A549 (cell line): ENCODE measurements at regions not wholly inside any gene's neighbourhood (a gene's known extent, or its start where the extent isn't known, plus 50 kb on each side); places are given as distances from the start of the nearest gene placed in this dataset.

Experiments
- ATAC-seq, 2 experiments: fragments of 200-7000 bp in 1 of 2; fragments of >200 bp in 1 of 2; cut with Nextera tagmentation in 1 of 2; cut with Tn5 transposase in 1 of 2; 3 replicates each; pipeline versions ENCODE4 v1.8.0 to v1.9.1; 2018 to 2020; ENCODE audit warnings: mild to moderate bottlenecking in 1 of 2, moderate library complexity in 1 of 2
- CTCF ChIA-PET: fragments of 300-600 bp; sonication (Branson Sonifier 250); formaldehyde crosslinking; extraction: SDS; loops from one replicate; lab custom pipeline; 2021; ENCODE audit warnings: antibody characterized with exemption, inconsistent platforms; lab: Yijun Ruan, JAX
- POLR2A ChIA-PET: fragments of 350-600 bp; formaldehyde crosslinking; extraction: SDS; loops from one replicate; lab custom pipeline; 2021; ENCODE audit warnings: antibody characterized with exemption, inconsistent platforms; lab: Yijun Ruan, JAX
- DNase-seq, 2 experiments: peaks; one replicate each; pipeline versions ENCODE4 v3.0.0 to v3.0.0-alpha.2; 2011 to 2016; ENCODE audit warnings: low read depth in 1 of 2, low spot score in 1 of 2
- FAIRE-seq: peaks from 2 replicates; lab custom pipeline; 2011; peaks lifted over from hg19 to GRCh38; lab: Jason Lieb, UNC
- H3K27ac ChIP-seq, 2 experiments: fragments of >200 bp; sonication (Bioruptor Twin); formaldehyde crosslinking; 3 replicates each; pipeline ENCODE4 v1.5.1; 2016 to 2017
- H3K4me1 ChIP-seq: fragments of >200 bp; sonication (Bioruptor Twin); formaldehyde crosslinking; 3 replicates; pipeline ENCODE4 v1.6.1; 2016
- H3K4me2 ChIP-seq: fragments of >200 bp; sonication (Bioruptor Twin); formaldehyde crosslinking; 3 replicates; pipeline ENCODE4 v1.6.1; 2016
- H3K4me3 ChIP-seq: fragments of >200 bp; sonication (Bioruptor Twin); formaldehyde crosslinking; 3 replicates; pipeline ENCODE4 v1.5.1; 2016
- H3K9me3 ChIP-seq: fragments of >200 bp; sonication (Bioruptor Twin); formaldehyde crosslinking; 3 replicates; pipeline ENCODE4 v1.6.1; 2016
- CBX2 ChIP-seq: fragments of 200-600 bp; sonication (generic); IDR thresholded peaks from 2 replicates; pipeline ENCODE4 v1.6.1; 2016; ENCODE audit warnings: low read depth, mild to moderate bottlenecking, borderline replicate concordance
- CBX8 ChIP-seq: fragments of 200-600 bp; sonication (generic); IDR thresholded peaks from 2 replicates; pipeline ENCODE4 v1.6.1; 2016
- CEBPB ChIP-seq, 2 experiments: fragments of >200 bp in 1 of 2; sonication (Bioruptor Twin) in 1 of 2; formaldehyde crosslinking in 1 of 2; IDR thresholded peaks; 2 replicates each; pipeline ENCODE4 v1.6.1; 2012 to 2016
- CHD2 ChIP-seq: fragments of 150-350 bp; IDR thresholded peaks from 2 replicates; pipeline ENCODE4 v1.6.1; 2014; ENCODE audit warnings: low read length; ENCODE audit not compliant: partially characterized antibody
- EHF ChIP-seq: fragments of 250-450 bp; sonication (Bioruptor Pico); IDR thresholded peaks from 2 replicates; pipeline ENCODE4 v1.5.0; 2020; ENCODE audit warnings: mild to moderate bottlenecking
- ELK1 ChIP-seq: fragments of 150-350 bp; IDR thresholded peaks from 2 replicates; pipeline ENCODE4 v1.6.1; 2014; ENCODE audit warnings: low read depth, mild to moderate bottlenecking, low read length
- ESRRA ChIP-seq: fragments of 150-350 bp; IDR thresholded peaks from 2 replicates; pipeline ENCODE4 v1.6.1; 2014; ENCODE audit warnings: mild to moderate bottlenecking, low read length, borderline replicate concordance
- FOSL2 ChIP-seq, 2 experiments: fragments of 450-650 bp in 1 of 2; fragments of >200 bp in 1 of 2; sonication (Bioruptor Twin) in 1 of 2; formaldehyde crosslinking; IDR thresholded peaks; 2 replicates each; pipeline versions ENCODE4 v1.5.0 to v1.6.1; 2016 to 2020; ENCODE audit warnings: mild to moderate bottlenecking in 1 of 2, moderate library complexity in 1 of 2
- FOXS1 ChIP-seq: fragments of 250-450 bp; sonication (Bioruptor Pico); IDR thresholded peaks from 2 replicates; pipeline ENCODE4 v1.5.0; 2020; ENCODE audit warnings: mild to moderate bottlenecking, moderate library complexity
- GATA3 ChIP-seq: IDR thresholded peaks from 2 replicates; pipeline ENCODE4 v1.6.1; 2012; ENCODE audit warnings: borderline replicate concordance
- HEYL ChIP-seq: fragments of 250-450 bp; sonication (Bioruptor Pico); IDR thresholded peaks from 2 replicates; pipeline ENCODE4 v1.8.0; 2021; ENCODE audit warnings: mild to moderate bottlenecking, moderate library complexity
- HOXB5 ChIP-seq: fragments of 250-450 bp; sonication (Bioruptor Pico); IDR thresholded peaks from 2 replicates; pipeline ENCODE4 v1.5.0; 2020; ENCODE audit warnings: mild to moderate bottlenecking, moderate library complexity
- JUNB ChIP-seq: fragments of >200 bp; sonication (Bioruptor Twin); formaldehyde crosslinking; IDR thresholded peaks from 2 replicates; pipeline ENCODE4 v1.6.1; 2016
- MYC ChIP-seq: IDR thresholded peaks from 2 replicates; pipeline ENCODE4 v1.6.1; 2012; ENCODE audit warnings: mild to moderate bottlenecking, inconsistent platforms, low read length, improper control_type of control experiment, borderline replicate concordance
- NR3C1 ChIP-seq: fragments of >200 bp; sonication (Bioruptor Twin); formaldehyde crosslinking; IDR thresholded peaks from 3 replicates; pipeline ENCODE4 v1.6.1; 2017
- PBX3 ChIP-seq: IDR thresholded peaks from 2 replicates; pipeline ENCODE4 v1.6.1; 2012
- POLR2AphosphoS2 ChIP-seq: conservative IDR thresholded peaks from 2 replicates; pipeline ENCODE4 v1.6.1; 2012; ENCODE audit warnings: low read length, improper control_type of control experiment, inconsistent platforms
- RCOR1 ChIP-seq: fragments of 150-350 bp; IDR thresholded peaks from 2 replicates; pipeline ENCODE4 v1.6.1; 2014; ENCODE audit warnings: antibody characterized with exemption, low read length, low read depth
- RFX5 ChIP-seq: fragments of 450-650 bp; IDR thresholded peaks from 2 replicates; pipeline ENCODE4 v1.7.1; 2014; ENCODE audit warnings: antibody characterized with exemption, mild to moderate bottlenecking, moderate library complexity
- RNF2 ChIP-seq: fragments of 200-600 bp; sonication (generic); IDR thresholded peaks from 2 replicates; pipeline ENCODE4 v1.6.1; 2016; ENCODE audit warnings: low read depth, mild to moderate bottlenecking, antibody characterized with exemption, moderate library complexity, borderline replicate concordance
- SMC3 ChIP-seq: fragments of >200 bp; sonication (Bioruptor Twin); formaldehyde crosslinking; IDR thresholded peaks from 3 replicates; pipeline ENCODE4 v1.6.1; 2018; ENCODE audit warnings: inconsistent platforms
- SREBF2 ChIP-seq: fragments of 450-650 bp; IDR thresholded peaks from 2 replicates; pipeline ENCODE4 v1.6.1; 2014; ENCODE audit warnings: mild to moderate bottlenecking, moderate library complexity
- TFCP2L1 ChIP-seq: fragments of 250-450 bp; sonication (Bioruptor Pico); IDR thresholded peaks from 2 replicates; pipeline ENCODE4 v1.5.0; 2021; ENCODE audit warnings: mild to moderate bottlenecking
- TP53 ChIP-seq: fragments of 250-450 bp; sonication (Bioruptor Pico); IDR thresholded peaks from 2 replicates; pipeline ENCODE4 v1.5.0; 2021; ENCODE audit warnings: mild to moderate bottlenecking, moderate library complexity
- ZSCAN20 ChIP-seq: fragments of 250-450 bp; sonication (Bioruptor Pico); IDR thresholded peaks from 2 replicates; pipeline ENCODE4 v1.8.0; 2022; ENCODE audit warnings: mild to moderate bottlenecking, moderate library complexity
- WGBS: methylation state at CpG from one replicate; pipeline ENCODE4 v1.1.6; 2017; ENCODE audit errors: missing lambda C conversion rate; 5-methylcytosine and 5-hydroxymethylcytosine counted together
- TF ChIP-seq, protein P1 (sequence below): fragments of 250-450 bp; sonication (Bioruptor Pico); IDR thresholded peaks from 2 replicates; pipeline ENCODE4 v1.5.0; 2020; ENCODE audit warnings: low read depth, mild to moderate bottlenecking, moderate library complexity
- TF ChIP-seq, protein P2 (sequence below): fragments of 250-450 bp; sonication (Bioruptor Pico); IDR thresholded peaks from 2 replicates; pipeline ENCODE4 v1.5.0; 2021; ENCODE audit warnings: mild to moderate bottlenecking, moderate library complexity, borderline replicate concordance
- TF ChIP-seq, protein P3 (sequence below): fragments of >200 bp; sonication (Bioruptor Twin); formaldehyde crosslinking; IDR thresholded peaks from 3 replicates; pipeline ENCODE4 v1.5.1; 2016

- ATAC-seq (no peak), DNase-seq (no peak), FAIRE-seq (no peak)
- H3K9me3 ChIP-seq: no peaks in the 10 kb centered on the region
- no peak overlapping the region for H3K4me3 ChIP-seq
- CTCF ChIA-PET: interaction anchor here (0.6 kb wide), 1 partner anchor 71 kb away, joined by 3 read pairs; no protein-coding TSS in a partner anchor
- POLR2A ChIA-PET: no interaction called here
- H3K27ac ChIP-seq: no peak overlapping the region
- TF ChIP-seq MYC (no peak), SMC3 (no peak), POLR2AphosphoS2 (no peak), CBX2 (no peak), EHF (CRISPR knock-in tag) (no peak), ZSCAN20 (CRISPR knock-in tag) (no peak), TP53 (CRISPR knock-in tag) (no peak), HEYL (CRISPR knock-in tag) (no peak), ELK1 (no peak), TFCP2L1 (CRISPR knock-in tag) (no peak), SREBF2 (no peak), ESRRA (no peak), CHD2 (no peak), RNF2 (no peak), FOXS1 (CRISPR knock-in tag) (no peak), RCOR1 (no peak), NR3C1 (no peak), CEBPB (IDR thresholded peaks at IDR 0.05) (no peak)
- TF ChIP-seq, protein P1, sequence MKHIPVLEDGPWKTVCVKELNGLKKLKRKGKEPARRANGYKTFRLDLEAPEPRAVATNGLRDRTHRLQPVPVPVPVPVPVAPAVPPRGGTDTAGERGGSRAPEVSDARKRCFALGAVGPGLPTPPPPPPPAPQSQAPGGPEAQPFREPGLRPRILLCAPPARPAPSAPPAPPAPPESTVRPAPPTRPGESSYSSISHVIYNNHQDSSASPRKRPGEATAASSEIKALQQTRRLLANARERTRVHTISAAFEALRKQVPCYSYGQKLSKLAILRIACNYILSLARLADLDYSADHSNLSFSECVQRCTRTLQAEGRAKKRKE (CRISPR knock-in tag): no peak
- H3K4me1 ChIP-seq: no peaks in the 10 kb centered on the region
- 40% methylated on average over 12 of the region's 12 CpGs for WGBS
- H3K4me2 ChIP-seq: no peak overlapping the region
Observed at GRCh38 chr14:94953541-94954260, 183.8 kb upstream of the GSC start.

DNA sequence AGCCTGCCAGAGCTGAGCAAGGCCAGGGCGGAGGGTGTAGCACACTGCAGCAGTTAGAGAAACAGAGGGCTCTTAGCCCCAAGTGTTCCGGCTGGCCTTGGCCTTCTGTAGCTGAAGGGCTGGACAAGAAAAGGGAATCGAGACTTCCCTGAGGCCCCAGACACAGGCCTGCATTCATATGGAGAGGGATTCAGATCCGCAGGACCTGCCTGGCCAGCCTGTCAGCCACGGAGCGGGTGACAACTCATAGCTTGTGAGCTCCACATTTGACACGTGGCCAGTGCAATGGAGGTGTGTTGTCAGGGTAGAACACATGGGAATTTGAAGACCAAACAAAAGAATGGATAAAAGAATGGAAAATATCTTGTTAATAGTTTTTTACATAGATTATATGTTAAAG is 182.2 kb upstream of the GSC start:
- Histone ChIP-seq H3K27ac (no peak overlapping the region), H3K4me2 (no peak overlapping the region), H3K4me3 (no peak overlapping the region), H3K9me3 (no peaks in the 10 kb centered on the region), H3K4me1 (no peaks in the 10 kb centered on the region)
- CTCF ChIA-PET: no interaction called here
- ATAC-seq (no peak), DNase-seq (no peak), FAIRE-seq (no peak)
- POLR2A ChIA-PET: no interaction called here
- TF ChIP-seq ELK1 (no peak), PBX3 (no peak), GATA3 (no peak), HOXB5 (CRISPR knock-in tag) (no peak), CBX8 (no peak), FOSL2 (IDR thresholded peaks at IDR 0.05) (no peak), FOSL2 (CRISPR knock-in tag; IDR thresholded peaks at IDR 0.05) (no peak), JUNB (no peak), RFX5 (no peak)
- TF ChIP-seq, protein P2, sequence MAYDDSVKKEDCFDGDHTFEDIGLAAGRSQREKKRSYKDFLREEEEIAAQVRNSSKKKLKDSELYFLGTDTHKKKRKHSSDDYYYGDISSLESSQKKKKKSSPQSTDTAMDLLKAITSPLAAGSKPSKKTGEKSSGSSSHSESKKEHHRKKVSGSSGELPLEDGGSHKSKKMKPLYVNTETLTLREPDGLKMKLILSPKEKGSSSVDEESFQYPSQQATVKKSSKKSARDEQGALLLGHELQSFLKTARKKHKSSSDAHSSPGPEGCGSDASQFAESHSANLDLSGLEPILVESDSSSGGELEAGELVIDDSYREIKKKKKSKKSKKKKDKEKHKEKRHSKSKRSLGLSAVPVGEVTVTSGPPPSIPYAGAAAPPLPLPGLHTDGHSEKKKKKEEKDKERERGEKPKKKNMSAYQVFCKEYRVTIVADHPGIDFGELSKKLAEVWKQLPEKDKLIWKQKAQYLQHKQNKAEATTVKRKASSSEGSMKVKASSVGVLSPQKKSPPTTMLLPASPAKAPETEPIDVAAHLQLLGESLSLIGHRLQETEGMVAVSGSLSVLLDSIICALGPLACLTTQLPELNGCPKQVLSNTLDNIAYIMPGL: no peak
- TF ChIP-seq, protein P1 (CRISPR knock-in tag): no peak
- TF ChIP-seq, protein P3, sequence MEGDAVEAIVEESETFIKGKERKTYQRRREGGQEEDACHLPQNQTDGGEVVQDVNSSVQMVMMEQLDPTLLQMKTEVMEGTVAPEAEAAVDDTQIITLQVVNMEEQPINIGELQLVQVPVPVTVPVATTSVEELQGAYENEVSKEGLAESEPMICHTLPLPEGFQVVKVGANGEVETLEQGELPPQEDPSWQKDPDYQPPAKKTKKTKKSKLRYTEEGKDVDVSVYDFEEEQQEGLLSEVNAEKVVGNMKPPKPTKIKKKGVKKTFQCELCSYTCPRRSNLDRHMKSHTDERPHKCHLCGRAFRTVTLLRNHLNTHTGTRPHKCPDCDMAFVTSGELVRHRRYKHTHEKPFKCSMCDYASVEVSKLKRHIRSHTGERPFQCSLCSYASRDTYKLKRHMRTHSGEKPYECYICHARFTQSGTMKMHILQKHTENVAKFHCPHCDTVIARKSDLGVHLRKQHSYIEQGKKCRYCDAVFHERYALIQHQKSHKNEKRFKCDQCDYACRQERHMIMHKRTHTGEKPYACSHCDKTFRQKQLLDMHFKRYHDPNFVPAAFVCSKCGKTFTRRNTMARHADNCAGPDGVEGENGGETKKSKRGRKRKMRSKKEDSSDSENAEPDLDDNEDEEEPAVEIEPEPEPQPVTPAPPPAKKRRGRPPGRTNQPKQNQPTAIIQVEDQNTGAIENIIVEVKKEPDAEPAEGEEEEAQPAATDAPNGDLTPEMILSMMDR: no peak
- 23% methylated on average over 7 of the region's 7 CpGs for WGBS
